Prostate gland (tissue), 2 donors: ENCODE measurements at regions not wholly inside any gene's neighbourhood (a gene's known extent, or its start where the extent isn't known, plus 50 kb on each side); places are given as distances from the start of the nearest gene placed in this dataset.
"Not testable (repeated sequence)": the region's sequence is repeated elsewhere in the genome, so short reads cannot be mapped to it uniquely, and the experiment has no call there.

ENCODE experiments used
- DNase-seq: peaks from one replicate; pipeline ENCODE4 v3.0.0-alpha.2; 2019; ENCODE audit warnings: low spot score
- H3K27ac ChIP-seq, 2 donors: fragments of 200-600 bp; sonication (generic); 2 replicates each; pipeline ENCODE4 v1.5.1; 2017 to 2019
- H3K27me3 ChIP-seq: fragments of 200-600 bp; sonication (generic); replicated peaks from 2 replicates; pipeline ENCODE4 v1.5.1; 2019; ENCODE audit not compliant: insufficient read depth
- H3K36me3 ChIP-seq, 2 donors: fragments of 200-600 bp; sonication (generic); 1 replicate in 1 of 2; 2 replicates in 1 of 2; pipeline versions ENCODE4 v1.5.1 to v1.8.1; 2017 to 2019
- H3K4me1 ChIP-seq: fragments of 200-600 bp; sonication (generic); replicated peaks from 2 replicates; pipeline ENCODE4 v1.5.1; 2019
- H3K4me3 ChIP-seq, 2 donors: fragments of 200-600 bp; sonication (generic); 2 replicates each; pipeline ENCODE4 v1.5.1; 2017 to 2019
- H3K9me3 ChIP-seq: fragments of 200-600 bp; sonication (generic); 2 replicates; pipeline ENCODE4 v1.5.1; 2017
- CTCF ChIP-seq, 4 experiments: fragments of 200-600 bp in 2 of 4; fragments of 450-650 bp in 2 of 4; sonication (generic) in 2 of 4; IDR thresholded peaks; 1 replicate in 3 of 4; 2 replicates in 1 of 4; pipeline ENCODE4 v1.5.1; 2016 to 2019; ENCODE audit warnings: antibody characterized with exemption in 4 of 4, mild to moderate bottlenecking in 2 of 4, moderate library complexity in 2 of 4
- POLR2A ChIP-seq: fragments of 450-650 bp; IDR thresholded peaks from one replicate; pipeline ENCODE4 v1.6.1; 2016; ENCODE audit warnings: antibody characterized with exemption, mild to moderate bottlenecking
- POLR2AphosphoS5 ChIP-seq: sonication (generic); formaldehyde crosslinking; IDR thresholded peaks from one replicate; pipeline ENCODE4 v1.6.1; 2017; ENCODE audit warnings: antibody characterized with exemption
- WGBS: methylation state at CpG from one replicate; pipeline ENCODE4 v1.1.5; 2018; 5-methylcytosine and 5-hydroxymethylcytosine counted together
- intact Hi-C: fragments of 100-400 bp; cut with DNase I; formaldehyde crosslinking; loops from one replicate; pipeline ENCODE4 v1.14.2; 2022

GRCh38 chr10:4242561-4243035, 457.6 kb upstream of the KLF6 start:
- no peak for DNase-seq
- TF ChIP-seq POLR2A: no peak

GRCh38 chr10:4241724-4242345, 456.8 kb upstream of the KLF6 start:
- TF ChIP-seq CTCF (IDR thresholded peaks at IDR 0.05) (no peak), POLR2AphosphoS5 (no peak), POLR2A (no peak)
- H3K9me3 ChIP-seq: no peaks in the 10 kb centered on the region
- no peak overlapping the region for H3K27ac ChIP-seq
- H3K4me1 ChIP-seq: no peaks in the 10 kb centered on the region
- no peak overlapping the region for H3K4me3 ChIP-seq
- no peak for DNase-seq
- WGBS: 28% methylated on average over 7 of the region's 7 CpGs
- no peaks in the 10 kb centered on the region for H3K27me3 ChIP-seq
- intact Hi-C loops: loop anchor here (5.0 kb wide), 1 partner anchor 40 kb away; no protein-coding TSS in a partner anchor
- H3K36me3 ChIP-seq: no peaks in the 10 kb centered on the region

More at GRCh38 chr10:4242561-4243035, 457.6 kb upstream of the KLF6 start:
- Histone ChIP-seq H3K4me3 (no peak overlapping the region), H3K9me3 (no peaks in the 10 kb centered on the region), H3K27ac (no peak overlapping the region), H3K4me1 (no peaks in the 10 kb centered on the region), H3K36me3 (no peaks in the 10 kb centered on the region), H3K27me3 (no peaks in the 10 kb centered on the region)
- 30% methylated on average over 2 of the region's 2 CpGs for WGBS
- intact Hi-C loops: loop anchor here (5.0 kb wide), 1 partner anchor 40 kb away; no protein-coding TSS in a partner anchor

- no peak overlapping the region for H3K27ac ChIP-seq
- DNase-seq: no peak
- H3K36me3 ChIP-seq: no peaks in the 10 kb centered on the region
- intact Hi-C loops: loop anchor here (5.0 kb wide), 1 partner anchor 42 kb away; no protein-coding TSS in a partner anchor
- H3K4me3 ChIP-seq: no peak overlapping the region
- H3K9me3 ChIP-seq: no peaks in the 10 kb centered on the region
- H3K4me1 ChIP-seq: no peaks in the 10 kb centered on the region
- WGBS: 90% methylated on average over 7 of the region's 7 CpGs
- H3K27me3 ChIP-seq: no peaks in the 10 kb centered on the region
- TF ChIP-seq CTCF (IDR thresholded peaks at IDR 0.05) (no peak), POLR2AphosphoS5 (no peak), POLR2A (no peak)
Observed at GRCh38 chr10:4240608-4241197, 455.7 kb upstream of the KLF6 start.

GRCh38 chr10:4239186-4239585, 454.2 kb upstream of the KLF6 start:
- 73% methylated on average over 3 of the region's 3 CpGs for WGBS
- TF ChIP-seq CTCF (IDR thresholded peaks at IDR 0.05) (no peak), POLR2A (no peak), POLR2AphosphoS5 (no peak)

GRCh38 chr10:4236905-4237304, 451.9 kb upstream of the KLF6 start:
- intact Hi-C loops, DNase-seq, H3K4me3 ChIP-seq, H3K9me3 ChIP-seq, H3K27me3 ChIP-seq, H3K27ac ChIP-seq, H3K36me3 ChIP-seq, H3K4me1 ChIP-seq: not testable (repeated sequence)
- WGBS: 96% methylated on average over 2 of the region's 2 CpGs

More at GRCh38 chr10:4239186-4239585, 454.2 kb upstream of the KLF6 start:
- Histone ChIP-seq H3K27ac (no peak overlapping the region), H3K27me3 (no peaks in the 10 kb centered on the region), H3K4me3 (no peak overlapping the region), H3K36me3 (no peaks in the 10 kb centered on the region), H3K9me3 (no peaks in the 10 kb centered on the region), H3K4me1 (no peaks in the 10 kb centered on the region)
- no peak for DNase-seq
- intact Hi-C loops: no loop called here

- WGBS: 76% methylated on average over 8 of the region's 8 CpGs
- Histone ChIP-seq H3K27ac (no peak overlapping the region), H3K4me3 (no peak overlapping the region), H3K9me3 (no peaks in the 10 kb centered on the region), H3K27me3 (no peaks in the 10 kb centered on the region), H3K36me3 (no peaks in the 10 kb centered on the region), H3K4me1 (no peaks in the 10 kb centered on the region)
- intact Hi-C loops: no loop called here
- TF ChIP-seq POLR2AphosphoS5: no peak
- TF ChIP-seq CTCF (IDR thresholded peaks at IDR 0.05): no peak
- no peak for TF ChIP-seq POLR2A
- no peak for DNase-seq
Observed at GRCh38 chr10:4234661-4235060, 449.7 kb upstream of the KLF6 start.
